ENCODE measurements at regions not wholly inside any gene's neighbourhood (a gene's known extent, or its start where the extent isn't known, plus 50 kb on each side); places are given as distances from the start of the nearest gene placed in this dataset.
"Not testable (repeated sequence)": the region's sequence is repeated elsewhere in the genome, so short reads cannot be mapped to it uniquely, and the experiment has no call there.

DNA sequence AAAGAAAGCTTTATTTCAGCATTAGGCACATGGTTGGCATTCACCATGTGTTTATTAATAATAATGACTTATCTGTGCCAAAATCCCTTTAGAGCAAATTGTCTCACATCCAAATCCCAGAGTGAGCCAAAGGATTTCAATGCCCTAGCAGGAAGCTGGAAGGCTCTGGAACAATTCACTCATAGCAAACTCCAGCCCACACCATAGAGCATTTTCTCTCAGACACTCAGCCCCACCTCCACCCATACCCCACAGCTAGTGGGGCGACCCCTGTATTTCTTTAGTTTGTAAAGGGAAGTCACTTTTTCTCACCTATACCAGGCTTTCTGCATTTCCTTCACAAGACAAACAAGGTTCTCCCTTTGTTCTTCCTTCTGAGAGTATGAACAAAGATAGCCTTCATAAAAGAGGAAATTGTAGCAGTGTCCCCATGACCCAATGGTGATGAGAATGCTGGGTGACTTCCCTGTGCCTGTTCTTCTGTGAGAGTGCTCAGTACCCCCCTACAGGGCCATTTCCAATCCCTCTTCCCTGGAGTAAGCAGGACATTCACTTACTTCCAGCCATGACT lies 100.1 kb upstream of the APCDD1 start:
- TF ChIP-seq, protein P1, sequence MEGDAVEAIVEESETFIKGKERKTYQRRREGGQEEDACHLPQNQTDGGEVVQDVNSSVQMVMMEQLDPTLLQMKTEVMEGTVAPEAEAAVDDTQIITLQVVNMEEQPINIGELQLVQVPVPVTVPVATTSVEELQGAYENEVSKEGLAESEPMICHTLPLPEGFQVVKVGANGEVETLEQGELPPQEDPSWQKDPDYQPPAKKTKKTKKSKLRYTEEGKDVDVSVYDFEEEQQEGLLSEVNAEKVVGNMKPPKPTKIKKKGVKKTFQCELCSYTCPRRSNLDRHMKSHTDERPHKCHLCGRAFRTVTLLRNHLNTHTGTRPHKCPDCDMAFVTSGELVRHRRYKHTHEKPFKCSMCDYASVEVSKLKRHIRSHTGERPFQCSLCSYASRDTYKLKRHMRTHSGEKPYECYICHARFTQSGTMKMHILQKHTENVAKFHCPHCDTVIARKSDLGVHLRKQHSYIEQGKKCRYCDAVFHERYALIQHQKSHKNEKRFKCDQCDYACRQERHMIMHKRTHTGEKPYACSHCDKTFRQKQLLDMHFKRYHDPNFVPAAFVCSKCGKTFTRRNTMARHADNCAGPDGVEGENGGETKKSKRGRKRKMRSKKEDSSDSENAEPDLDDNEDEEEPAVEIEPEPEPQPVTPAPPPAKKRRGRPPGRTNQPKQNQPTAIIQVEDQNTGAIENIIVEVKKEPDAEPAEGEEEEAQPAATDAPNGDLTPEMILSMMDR (IDR thresholded peaks at IDR 0.05), result no peak
- H3K4me3 ChIP-seq, result no peak overlapping the region
- H3K27ac ChIP-seq, result peak overlapping the region; percentile 58 to 70
- DNase-seq (ENCODE audit: low spot score), result no peak
- no peaks in the 10 kb centered on the region for H3K36me3 ChIP-seq
- H3K27me3 ChIP-seq, result no peaks in the 10 kb centered on the region
- H3K4me1 ChIP-seq, result peaks cover 0 to 32% of the 10 kb centered on the region in 2 donors
- H3K9me3 ChIP-seq, result peaks cover 0 to 6% of the 10 kb centered on the region in 2 donors

DNA sequence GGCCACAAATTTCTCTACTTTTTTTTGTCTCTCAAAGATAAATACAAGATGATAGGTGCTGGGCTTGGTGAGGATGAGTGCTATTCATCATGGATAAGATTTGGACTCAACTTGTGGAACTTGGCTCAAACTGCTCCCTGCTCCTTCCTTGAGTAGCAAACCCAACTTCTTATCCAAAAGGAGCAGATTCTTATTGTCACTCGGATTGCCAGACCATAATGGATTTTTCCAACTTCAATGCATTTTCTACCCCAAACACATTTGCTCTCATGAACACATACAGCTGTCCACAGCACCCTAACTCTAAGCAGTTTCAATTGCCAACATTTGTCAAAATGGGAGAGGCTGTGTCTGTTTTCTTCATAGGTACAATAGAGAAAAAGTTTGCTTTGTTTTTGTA lies 99.5 kb upstream of the APCDD1 start:
- TF ChIP-seq, protein P1 (IDR thresholded peaks at IDR 0.05), result no peak
- Histone ChIP-seq H3K27ac (peak overlapping the region in 1 of 2 donors; percentile 70), H3K36me3 (no peaks in the 10 kb centered on the region), H3K9me3 (peaks cover 0 to 6% of the 10 kb centered on the region in 2 donors), H3K4me3 (no peak overlapping the region), H3K4me1 (peaks cover 0 to 32% of the 10 kb centered on the region in 2 donors), H3K27me3 (no peaks in the 10 kb centered on the region)
- DNase-seq (ENCODE audit: low spot score), result no peak

DNA sequence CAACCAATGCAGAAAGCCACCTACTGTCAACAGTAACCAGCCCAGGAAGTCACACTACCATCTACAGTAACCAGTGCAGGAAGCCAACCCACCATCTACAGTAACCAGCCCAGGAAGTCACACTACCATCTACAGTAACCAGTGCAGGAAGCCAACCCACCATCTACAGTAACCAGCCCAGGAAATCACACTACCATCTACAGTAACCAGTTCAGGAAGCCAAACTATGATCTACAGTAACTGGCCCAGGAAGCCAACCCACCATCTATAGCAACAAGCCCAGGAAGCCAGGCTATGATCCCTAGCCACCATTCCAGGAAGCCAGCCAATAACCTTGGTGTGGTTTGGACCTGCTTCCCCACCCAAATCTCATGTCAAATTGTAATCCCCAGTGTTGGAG lies 97.4 kb upstream of the APCDD1 start:
- H3K27ac ChIP-seq; H3K27me3 ChIP-seq; DNase-seq (ENCODE audit: low spot score); H3K4me3 ChIP-seq; H3K36me3 ChIP-seq; H3K9me3 ChIP-seq: not testable (repeated sequence)
- peaks cover 0 to 25% of the 10 kb centered on the region in 2 donors for H3K4me1 ChIP-seq

DNA sequence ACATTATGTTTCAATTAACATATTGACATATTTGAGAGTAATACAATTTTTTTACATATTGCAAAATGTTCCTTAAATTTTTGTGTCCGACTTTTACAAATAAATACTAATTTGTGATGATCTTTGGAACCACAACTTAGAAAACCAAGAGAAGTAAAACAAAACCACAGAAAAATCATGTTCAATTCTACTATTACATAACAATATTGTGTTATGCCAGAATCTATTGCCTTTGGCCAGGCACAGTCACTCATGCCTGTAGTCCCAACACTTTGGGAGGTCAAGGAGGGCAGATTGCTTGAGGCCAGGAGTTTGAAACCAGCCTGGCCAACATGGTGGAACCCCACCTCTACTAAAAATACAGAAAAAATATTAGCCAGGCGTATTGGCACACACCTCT lies 92.8 kb upstream of the APCDD1 start:
- no peak overlapping the region for H3K4me3 ChIP-seq
- H3K27ac ChIP-seq, result no peak overlapping the region
- TF ChIP-seq, protein P1 (IDR thresholded peaks at IDR 0.05), result no peak
- no peaks in the 10 kb centered on the region for H3K27me3 ChIP-seq
- no peaks in the 10 kb centered on the region for H3K4me1 ChIP-seq
- peaks cover 0 to 6% of the 10 kb centered on the region in 2 donors for H3K9me3 ChIP-seq
- DNase-seq (ENCODE audit: low spot score), result no peak
- H3K36me3 ChIP-seq, result no peaks in the 10 kb centered on the region

DNA sequence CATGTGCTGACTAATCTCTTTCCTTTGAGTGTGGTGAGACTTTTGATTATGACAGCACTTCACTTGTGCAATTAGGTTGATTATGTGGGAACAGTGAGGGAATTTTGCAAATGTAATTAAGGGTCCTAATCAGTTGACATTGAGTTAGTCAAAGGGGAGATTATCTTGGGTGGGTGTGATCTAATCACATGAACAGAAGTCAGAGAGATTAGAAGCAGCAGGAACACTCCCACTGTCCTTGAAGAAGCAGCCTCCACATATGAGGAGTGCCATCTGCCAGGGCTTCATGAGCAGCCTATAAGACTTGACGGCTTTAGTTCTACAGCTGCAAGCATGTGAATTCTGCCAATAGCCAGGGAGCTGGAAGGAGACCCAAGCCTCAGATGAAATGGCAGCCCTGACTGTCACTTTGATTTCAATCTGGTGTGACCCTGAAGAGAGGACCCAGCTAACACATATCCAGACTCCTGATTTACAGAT lies 89.4 kb upstream of the APCDD1 start:
- no peak for DNase-seq (ENCODE audit: low spot score)
- no peaks in the 10 kb centered on the region for H3K9me3 ChIP-seq
- H3K4me3 ChIP-seq, result no peak overlapping the region
- no peak overlapping the region for H3K27ac ChIP-seq
- H3K27me3 ChIP-seq, result no peaks in the 10 kb centered on the region
- TF ChIP-seq, protein P1 (IDR thresholded peaks at IDR 0.05), result no peak
- no peaks in the 10 kb centered on the region for H3K36me3 ChIP-seq
- no peaks in the 10 kb centered on the region for H3K4me1 ChIP-seq

DNA sequence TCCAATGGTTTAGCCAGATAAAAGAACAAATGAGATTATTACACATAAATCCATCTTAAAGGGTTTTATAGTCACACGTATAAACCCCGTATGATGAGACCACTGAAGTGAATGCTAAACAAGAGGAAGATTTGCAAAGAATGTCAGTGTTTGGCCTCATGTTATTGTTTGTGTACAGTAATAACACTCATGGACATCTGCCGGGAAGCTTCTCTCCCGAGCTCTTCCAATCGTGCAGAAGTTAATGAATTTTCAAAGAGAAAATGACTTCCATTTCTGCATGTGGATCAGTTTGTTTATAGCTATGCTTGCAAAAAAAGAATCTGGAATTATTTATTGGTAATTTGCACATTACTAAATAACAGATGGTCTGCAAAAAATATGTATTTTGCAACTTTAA lies 88.5 kb upstream of the APCDD1 start:
- no peaks in the 10 kb centered on the region for H3K9me3 ChIP-seq

More for the DNA sequence above, 88.5 kb upstream of the APCDD1 start:
- Histone ChIP-seq H3K4me3 (no peak overlapping the region), H3K4me1 (no peaks in the 10 kb centered on the region), H3K27me3 (no peaks in the 10 kb centered on the region), H3K27ac (no peak overlapping the region), H3K36me3 (no peaks in the 10 kb centered on the region)
- DNase-seq (ENCODE audit: low spot score), result no peak
- TF ChIP-seq, protein P1 (IDR thresholded peaks at IDR 0.05), result no peak
